ENCODE measurements at regions not wholly inside any gene's neighbourhood (a gene's known extent, or its start where the extent isn't known, plus 50 kb on each side); places are given as distances from the start of the nearest gene placed in this dataset.
A peak's percentile ranks its signal among the peaks of the same experiment; 100 is the strongest.

DNA sequence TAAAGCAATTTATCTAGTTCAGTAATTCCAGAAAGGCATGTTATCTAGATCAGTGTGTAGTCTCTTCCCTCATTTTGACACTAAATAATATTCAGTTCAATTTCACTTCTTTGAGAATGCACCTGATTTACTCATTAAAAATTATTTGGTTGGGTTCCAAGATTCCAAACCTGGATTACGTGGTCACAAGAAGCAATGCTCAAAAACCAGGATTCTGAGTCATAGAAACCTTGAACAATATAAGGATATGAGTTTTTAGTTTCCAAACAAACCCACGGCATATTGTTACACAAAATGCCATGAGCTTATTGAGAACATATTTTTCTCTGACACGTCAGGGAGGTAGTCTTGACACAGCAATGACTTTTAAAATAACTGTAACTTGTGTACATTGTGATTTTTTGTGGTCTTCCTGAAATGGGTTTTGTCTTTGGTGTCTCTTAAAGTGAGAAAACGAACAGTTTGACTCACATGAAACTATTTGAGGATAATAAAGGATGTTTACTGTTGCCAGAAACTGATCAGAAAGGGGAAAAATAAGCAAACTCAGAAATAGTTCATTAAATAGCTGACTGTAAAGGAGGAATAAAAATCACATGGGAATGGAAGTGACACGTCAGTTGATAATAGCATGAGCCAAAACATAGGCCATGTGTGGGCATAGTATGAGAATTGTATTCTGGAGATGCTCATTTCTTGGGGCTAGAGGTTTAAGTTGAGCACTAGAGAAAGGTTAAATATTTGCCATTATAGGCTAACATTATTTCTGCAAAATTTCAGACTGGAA is 617.7 kb upstream of the CDH2 start:
- TF ChIP-seq, protein P1, sequence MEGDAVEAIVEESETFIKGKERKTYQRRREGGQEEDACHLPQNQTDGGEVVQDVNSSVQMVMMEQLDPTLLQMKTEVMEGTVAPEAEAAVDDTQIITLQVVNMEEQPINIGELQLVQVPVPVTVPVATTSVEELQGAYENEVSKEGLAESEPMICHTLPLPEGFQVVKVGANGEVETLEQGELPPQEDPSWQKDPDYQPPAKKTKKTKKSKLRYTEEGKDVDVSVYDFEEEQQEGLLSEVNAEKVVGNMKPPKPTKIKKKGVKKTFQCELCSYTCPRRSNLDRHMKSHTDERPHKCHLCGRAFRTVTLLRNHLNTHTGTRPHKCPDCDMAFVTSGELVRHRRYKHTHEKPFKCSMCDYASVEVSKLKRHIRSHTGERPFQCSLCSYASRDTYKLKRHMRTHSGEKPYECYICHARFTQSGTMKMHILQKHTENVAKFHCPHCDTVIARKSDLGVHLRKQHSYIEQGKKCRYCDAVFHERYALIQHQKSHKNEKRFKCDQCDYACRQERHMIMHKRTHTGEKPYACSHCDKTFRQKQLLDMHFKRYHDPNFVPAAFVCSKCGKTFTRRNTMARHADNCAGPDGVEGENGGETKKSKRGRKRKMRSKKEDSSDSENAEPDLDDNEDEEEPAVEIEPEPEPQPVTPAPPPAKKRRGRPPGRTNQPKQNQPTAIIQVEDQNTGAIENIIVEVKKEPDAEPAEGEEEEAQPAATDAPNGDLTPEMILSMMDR (IDR thresholded peaks at IDR 0.05), result no peak
- TF ChIP-seq POLR2A (IDR thresholded peaks at IDR 0.05), result no peak
- WGBS (ENCODE audit: insufficient coverage, low coverage, low lambda C conversion rate, missing lambda C conversion rate), result 47% methylated on average over 5 of the region's 5 CpGs

DNA sequence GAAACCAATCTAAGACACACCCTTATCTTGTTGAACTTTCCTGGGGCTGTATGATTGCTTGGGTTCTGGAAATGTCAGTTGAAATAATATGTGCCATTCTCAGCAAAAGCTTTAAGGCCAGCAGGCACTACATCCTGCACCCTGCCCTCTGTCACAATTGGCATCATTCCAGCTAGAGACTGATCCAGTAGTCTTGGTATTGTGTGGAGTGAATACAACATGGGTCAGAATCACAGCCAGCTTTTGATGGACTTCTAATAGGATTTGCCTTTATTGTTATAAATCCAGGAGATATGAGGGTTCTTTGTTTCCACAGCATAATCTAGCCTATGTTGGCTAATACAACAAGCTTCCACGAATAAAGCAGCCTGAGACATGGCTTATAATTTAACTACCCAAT is 617.0 kb upstream of the CDH2 start:
- H3K27me3 ChIP-seq, result no peaks in the 10 kb centered on the region
- H3K36me3 ChIP-seq, result no peaks in the 10 kb centered on the region
- no peak overlapping the region for H3K4me3 ChIP-seq
- no peaks in the 10 kb centered on the region for H3K9me3 ChIP-seq
- H3K4me1 ChIP-seq, result no peaks in the 10 kb centered on the region
- H3K27ac ChIP-seq, result no peak overlapping the region
- ATAC-seq (no peak), DNase-seq (no peak)
- intact Hi-C loops (cut with DNase I), result no loop called here
- WGBS (ENCODE audit: insufficient coverage, low coverage, low lambda C conversion rate, missing lambda C conversion rate), result 50% methylated on average over 1 of the region's 1 CpG
- TF ChIP-seq POLR2A (IDR thresholded peaks at IDR 0.05), result no peak
- TF ChIP-seq, protein P1 (IDR thresholded peaks at IDR 0.05), result no peak

More for the DNA sequence above, 617.7 kb upstream of the CDH2 start:
- no peaks in the 10 kb centered on the region for H3K4me1 ChIP-seq
- no peak overlapping the region for H3K4me3 ChIP-seq
- ATAC-seq (no peak), DNase-seq (no peak)
- intact Hi-C loops (cut with DNase I), result no loop called here
- H3K27ac ChIP-seq, result no peak overlapping the region
- no peaks in the 10 kb centered on the region for H3K36me3 ChIP-seq
- no peaks in the 10 kb centered on the region for H3K27me3 ChIP-seq
- H3K9me3 ChIP-seq, result no peaks in the 10 kb centered on the region

DNA sequence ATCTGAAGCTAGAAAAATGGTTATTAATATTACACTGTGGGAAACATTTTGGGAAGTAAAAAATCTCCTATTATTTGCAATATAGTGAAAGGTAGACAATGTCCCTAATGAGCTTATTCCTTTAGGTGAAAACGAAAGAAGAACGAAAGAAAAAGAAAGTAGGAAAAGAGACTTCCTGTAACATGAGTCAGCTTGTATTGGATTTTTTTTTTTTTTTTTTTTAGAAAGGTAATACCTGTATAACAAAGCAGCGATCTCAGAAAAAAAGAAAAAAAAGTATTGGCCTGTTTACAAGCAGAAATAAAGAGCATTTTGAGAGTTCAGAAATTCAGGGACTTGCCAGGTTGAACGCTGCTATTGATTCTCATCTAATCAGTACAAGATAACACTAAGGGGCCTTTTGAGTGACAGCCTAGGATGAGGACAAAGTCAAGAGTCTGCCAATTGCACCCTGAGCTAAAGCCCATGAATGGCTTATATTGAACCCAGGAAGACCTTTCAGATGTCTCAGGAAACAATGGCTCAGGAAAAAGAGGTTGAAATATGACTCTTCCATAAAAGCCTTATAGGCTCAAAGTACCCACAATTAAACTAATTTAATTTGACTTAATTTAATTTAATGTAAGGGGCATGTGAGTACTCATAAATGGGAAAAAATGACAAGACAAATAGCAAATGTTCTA is 615.6 kb upstream of the CDH2 start:
- TF ChIP-seq POLR2A (IDR thresholded peaks at IDR 0.05), result no peak
- no peaks in the 10 kb centered on the region for H3K4me1 ChIP-seq
- intact Hi-C loops (cut with DNase I), result no loop called here
- H3K27ac ChIP-seq, result no peak overlapping the region
- H3K4me3 ChIP-seq, result no peak overlapping the region
- H3K27me3 ChIP-seq, result no peaks in the 10 kb centered on the region
- 18% methylated on average over 4 of the region's 4 CpGs for WGBS (ENCODE audit: insufficient coverage, low coverage, low lambda C conversion rate, missing lambda C conversion rate)
- ATAC-seq (no peak), DNase-seq (no peak)
- H3K9me3 ChIP-seq, result no peaks in the 10 kb centered on the region
- no peaks in the 10 kb centered on the region for H3K36me3 ChIP-seq

DNA sequence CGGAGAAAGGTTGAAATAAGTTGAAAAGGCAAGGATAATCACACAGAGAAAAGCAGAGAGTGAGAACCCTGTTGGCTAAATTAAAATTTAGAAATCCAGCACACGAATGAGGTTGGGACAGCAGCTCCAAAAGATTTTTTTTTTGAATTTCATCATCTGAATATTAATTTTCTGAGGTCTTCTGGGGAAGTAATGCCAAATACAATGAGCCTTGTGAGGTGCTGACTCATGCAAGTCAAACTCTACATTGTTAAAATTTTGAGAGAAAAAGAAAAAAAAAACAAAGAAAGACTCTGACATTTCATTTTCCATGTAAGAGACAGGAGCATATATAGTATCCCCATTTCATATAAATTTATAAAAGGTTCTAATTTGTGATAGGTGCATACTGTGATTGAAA is 614.2 kb upstream of the CDH2 start:
- WGBS (ENCODE audit: insufficient coverage, low coverage, low lambda C conversion rate, missing lambda C conversion rate), result 45% methylated on average over 2 of the region's 2 CpGs
- DNase-seq, result no peak
- Histone ChIP-seq H3K27me3 (no peaks in the 10 kb centered on the region), H3K4me1 (no peaks in the 10 kb centered on the region), H3K9me3 (no peaks in the 10 kb centered on the region), H3K4me3 (no peak overlapping the region), H3K27ac (no peak overlapping the region), H3K36me3 (no peaks in the 10 kb centered on the region)
- intact Hi-C loops (cut with DNase I), result no loop called here
- ATAC-seq, result no peak
- TF ChIP-seq POLR2A (IDR thresholded peaks at IDR 0.05), result no peak
- TF ChIP-seq, protein P1 (IDR thresholded peaks at IDR 0.05), result no peak

DNA sequence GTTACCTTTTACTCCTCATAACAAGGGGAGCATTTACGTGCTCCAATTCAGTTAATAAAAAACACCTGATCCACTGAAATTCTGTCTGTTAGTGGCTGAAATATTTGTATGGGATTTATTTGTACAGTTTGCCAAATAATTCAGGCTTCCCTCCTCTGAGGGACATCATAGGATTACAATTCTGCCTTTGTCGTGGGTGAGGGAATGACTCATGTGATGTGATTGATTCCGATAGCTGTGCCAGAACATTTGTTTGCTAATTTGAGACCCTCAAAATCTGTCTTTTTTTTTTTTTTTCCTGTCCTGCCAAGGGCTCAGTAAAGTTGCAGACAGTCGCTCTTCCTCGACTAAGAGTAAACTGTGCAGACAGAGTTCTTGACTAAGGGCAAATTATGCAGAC is 612.6 kb upstream of the CDH2 start:
- WGBS (ENCODE audit: insufficient coverage, low coverage, low lambda C conversion rate, missing lambda C conversion rate), result 50% methylated on average over 5 of the region's 5 CpGs
- TF ChIP-seq POLR2A (IDR thresholded peaks at IDR 0.05), result no peak
- TF ChIP-seq, protein P1 (IDR thresholded peaks at IDR 0.05), result no peak
- intact Hi-C loops (cut with DNase I), result no loop called here
- no peaks in the 10 kb centered on the region for H3K4me1 ChIP-seq
- DNase-seq (no peak), ATAC-seq (peak in 1 of 4 donors; percentile 34)
- no peaks in the 10 kb centered on the region for H3K9me3 ChIP-seq
- H3K4me3 ChIP-seq, result no peak overlapping the region
- no peaks in the 10 kb centered on the region for H3K36me3 ChIP-seq
- no peaks in the 10 kb centered on the region for H3K27me3 ChIP-seq
- H3K27ac ChIP-seq, result no peak overlapping the region
